Pancreas (tissue), 10 donors: ENCODE measurements at regions not wholly inside any gene's neighbourhood (a gene's known extent, or its start where the extent isn't known, plus 50 kb on each side); places are given as distances from the start of the nearest gene placed in this dataset.
A peak's percentile ranks its signal among the peaks of the same experiment; 100 is the strongest.

ENCODE experiments used
- ATAC-seq, 4 donors: fragments of 200-7000 bp; cut with Tn5 transposase; one replicate each; pipeline versions ENCODE4 v1.8.0 to v1.9.1; 2020; ENCODE audit warnings: mild to moderate bottlenecking in 4 of 4, moderate library complexity in 4 of 4
- DNase-seq, 6 donors: peaks; one replicate each; pipeline ENCODE4 v3.0.0-alpha.2; 2020
- FAIRE-seq: peaks from 2 replicates; lab custom pipeline; 2012; peaks lifted over from hg19 to GRCh38; lab: Jason Lieb, UNC
- H3K27ac ChIP-seq, 4 donors: fragments of 200-600 bp; sonication (generic); 1 replicate in 3 of 4; 2 replicates in 1 of 4; pipeline versions ENCODE4 v1.5.0 to v1.8.0; 2020
- H3K27me3 ChIP-seq, 4 donors: fragments of 200-600 bp; one replicate each; pipeline ENCODE4 v1.8.0; 2021
- H3K36me3 ChIP-seq, 3 donors: fragments of 200-600 bp; sonication (generic) in 1 of 3; one replicate each; pipeline versions ENCODE4 v1.5.0 to v1.8.0; 2020 to 2021
- H3K4me1 ChIP-seq, 3 donors: fragments of 200-600 bp; one replicate each; pipeline ENCODE4 v1.8.0; 2021
- H3K4me3 ChIP-seq, 4 donors: fragments of 200-600 bp; sonication (generic) in 2 of 4; one replicate each; pipeline versions ENCODE4 v1.5.0 to v1.8.0; 2020 to 2021
- H3K9me3 ChIP-seq, 4 donors: fragments of 200-600 bp; one replicate each; pipeline ENCODE4 v1.8.0; 2021
- WGBS, 2 donors: extraction: QIAGEN DNeasy Blood & Tissue Kit; methylation state at CpG; one replicate each; pipeline ENCODE4 v1.1.7; 2013; 5-methylcytosine and 5-hydroxymethylcytosine counted together
- intact Hi-C, 3 donors: fragments of 100-400 bp; cut with DNase I; formaldehyde crosslinking; loops; one replicate each; pipeline versions ENCODE4 v1.11.1 to v1.14.2; 2022
- TF ChIP-seq, protein P1 (sequence below), 4 donors: fragments of 200-600 bp; sonication (generic) in 3 of 4; IDR thresholded peaks; one replicate each; pipeline versions ENCODE4 v1.5.0 to v1.8.0; 2021; ENCODE audit warnings: antibody characterized with exemption in 4 of 4
- donor health status: healthy with polysubstance abuse.
- donor health status: DM: no; HTN: no; CAD: no; lungs with moderate emphysema.
- donor health status: DM: no; HTN: no; CAD: no.
- donor health status: control.
- donor health status: control.
- donor health status: Bipolar disorder and iron deficiency.
- donor health status: DM: yes; HTN: yes; CAD: no.
- donor health status: DM: no; HTN: no; CAD: no.
- donor health status: DM: no; HTN: no; CAD: no.
- donor health status: DM: yes; HTN: yes; CAD: no.

GRCh38 chr6:156639009-156639721, 138.0 kb upstream of the ARID1B start:
- TF ChIP-seq, protein P1, sequence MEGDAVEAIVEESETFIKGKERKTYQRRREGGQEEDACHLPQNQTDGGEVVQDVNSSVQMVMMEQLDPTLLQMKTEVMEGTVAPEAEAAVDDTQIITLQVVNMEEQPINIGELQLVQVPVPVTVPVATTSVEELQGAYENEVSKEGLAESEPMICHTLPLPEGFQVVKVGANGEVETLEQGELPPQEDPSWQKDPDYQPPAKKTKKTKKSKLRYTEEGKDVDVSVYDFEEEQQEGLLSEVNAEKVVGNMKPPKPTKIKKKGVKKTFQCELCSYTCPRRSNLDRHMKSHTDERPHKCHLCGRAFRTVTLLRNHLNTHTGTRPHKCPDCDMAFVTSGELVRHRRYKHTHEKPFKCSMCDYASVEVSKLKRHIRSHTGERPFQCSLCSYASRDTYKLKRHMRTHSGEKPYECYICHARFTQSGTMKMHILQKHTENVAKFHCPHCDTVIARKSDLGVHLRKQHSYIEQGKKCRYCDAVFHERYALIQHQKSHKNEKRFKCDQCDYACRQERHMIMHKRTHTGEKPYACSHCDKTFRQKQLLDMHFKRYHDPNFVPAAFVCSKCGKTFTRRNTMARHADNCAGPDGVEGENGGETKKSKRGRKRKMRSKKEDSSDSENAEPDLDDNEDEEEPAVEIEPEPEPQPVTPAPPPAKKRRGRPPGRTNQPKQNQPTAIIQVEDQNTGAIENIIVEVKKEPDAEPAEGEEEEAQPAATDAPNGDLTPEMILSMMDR (IDR thresholded peaks at IDR 0.05), result no peak
- ATAC-seq (no peak), DNase-seq (no peak), FAIRE-seq (no peak)
- H3K36me3 ChIP-seq, result no peaks in the 10 kb centered on the region
- H3K4me3 ChIP-seq, result no peak overlapping the region
- H3K27me3 ChIP-seq, result no peaks in the 10 kb centered on the region
- WGBS, 2 donors, result 92 to 93% methylated on average over 12 of the region's 12 CpGs
- no peak overlapping the region for H3K27ac ChIP-seq
- H3K4me1 ChIP-seq, result peaks cover 0 to 6% (median 0%) of the 10 kb centered on the region in 3 donors
- no peaks in the 10 kb centered on the region for H3K9me3 ChIP-seq
- intact Hi-C loops, result no loop called here

DNA sequence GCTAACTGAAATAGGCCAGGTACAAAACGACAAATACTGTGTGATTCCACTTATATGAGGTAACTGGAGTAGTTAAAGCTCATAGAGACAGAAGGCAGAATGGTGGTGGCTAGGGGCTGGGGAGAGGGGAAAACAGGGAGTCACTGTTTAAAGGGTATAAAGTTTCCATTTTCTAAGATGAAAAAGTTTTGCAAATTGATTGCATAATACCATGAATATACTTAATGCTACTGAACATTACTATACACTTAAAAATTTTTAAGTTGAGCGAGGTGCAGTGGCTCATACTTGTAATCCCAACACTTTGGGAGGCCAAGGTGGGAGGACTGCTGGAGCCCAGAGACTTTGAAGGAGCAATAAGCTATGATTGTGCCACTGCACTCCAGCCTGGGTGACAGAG, 138.6 kb upstream of the ARID1B start:
- 91 to 98% methylated on average over 2 of the region's 2 CpGs for WGBS, 2 donors
- TF ChIP-seq, protein P1 (IDR thresholded peaks at IDR 0.05), result no peak
- intact Hi-C loops, result no loop called here

GRCh38 chr6:156634951-156635371, 142.2 kb upstream of the ARID1B start:
- ATAC-seq (peak in 2 of 4 donors; percentile 29 to 51), DNase-seq (no peak), FAIRE-seq (no peak)
- Histone ChIP-seq H3K27me3 (no peaks in the 10 kb centered on the region), H3K4me1 (peaks cover 0 to 6% (median 0%) of the 10 kb centered on the region in 3 donors), H3K9me3 (no peaks in the 10 kb centered on the region), H3K36me3 (no peaks in the 10 kb centered on the region), H3K4me3 (peak overlapping the region in 1 of 4 donors; percentile 27), H3K27ac (peak overlapping the region in 1 of 4 donors; percentile 10)
- intact Hi-C loops, result no loop called here
- WGBS, 2 donors, result 59 to 60% methylated on average over 9 of the region's 9 CpGs
- TF ChIP-seq, protein P1 (IDR thresholded peaks at IDR 0.05), result no peak

More for the DNA sequence above, 138.6 kb upstream of the ARID1B start:
- H3K27me3 ChIP-seq, result no peaks in the 10 kb centered on the region
- no peak for ATAC-seq
- H3K4me3 ChIP-seq, result no peak overlapping the region
- H3K4me1 ChIP-seq, result peaks cover 0 to 6% (median 0%) of the 10 kb centered on the region in 3 donors
- no peak for FAIRE-seq
- DNase-seq, result no peak
- H3K9me3 ChIP-seq, result no peaks in the 10 kb centered on the region
- no peaks in the 10 kb centered on the region for H3K36me3 ChIP-seq
- no peak overlapping the region for H3K27ac ChIP-seq

DNA sequence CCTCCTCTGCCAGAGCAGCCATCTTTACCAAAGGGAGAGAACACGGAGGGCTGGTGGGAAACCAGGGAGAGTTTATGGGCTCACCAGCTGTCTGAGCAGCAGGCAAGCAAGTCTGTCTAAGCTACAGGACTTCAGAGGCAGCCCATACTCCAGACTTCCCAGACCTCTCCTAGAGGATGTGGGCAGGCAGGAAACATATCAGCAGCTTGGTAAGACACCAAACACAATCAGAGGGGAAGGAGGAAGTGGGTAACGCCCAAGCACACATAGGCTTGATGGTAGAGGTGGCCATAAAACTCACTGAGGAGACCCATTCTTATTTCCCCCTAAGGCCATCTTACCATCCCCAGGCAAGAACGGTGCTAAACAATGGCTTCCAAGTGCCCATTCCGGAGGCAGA, 143.1 kb upstream of the ARID1B start:
- no peaks in the 10 kb centered on the region for H3K9me3 ChIP-seq
- 93 to 98% methylated on average over 4 of the region's 4 CpGs for WGBS, 2 donors
- intact Hi-C loops, result no loop called here
- TF ChIP-seq, protein P1 (IDR thresholded peaks at IDR 0.05), result no peak
- peaks cover 0 to 6% (median 0%) of the 10 kb centered on the region in 3 donors for H3K4me1 ChIP-seq
- no peak overlapping the region for H3K27ac ChIP-seq
- H3K4me3 ChIP-seq, result no peak overlapping the region
- DNase-seq, result no peak
- no peak for ATAC-seq
- FAIRE-seq, result no peak
- H3K36me3 ChIP-seq, result no peaks in the 10 kb centered on the region
- H3K27me3 ChIP-seq, result no peaks in the 10 kb centered on the region

- WGBS, 2 donors, result 86 to 87% methylated on average over 11 of the region's 11 CpGs
- intact Hi-C loops, result no loop called here
- Histone ChIP-seq H3K4me1 (peaks cover 0 to 6% (median 0%) of the 10 kb centered on the region in 3 donors), H3K27ac (no peak overlapping the region), H3K4me3 (no peak overlapping the region), H3K9me3 (no peaks in the 10 kb centered on the region), H3K27me3 (no peaks in the 10 kb centered on the region), H3K36me3 (no peaks in the 10 kb centered on the region)
- no peak for ATAC-seq
- TF ChIP-seq, protein P1 (IDR thresholded peaks at IDR 0.05), result no peak
- FAIRE-seq, result no peak
- DNase-seq, result no peak
Measured at GRCh38 chr6:156633291-156633690, 143.9 kb upstream of the ARID1B start.
